Duodenal mucosa (tissue), 2 donors: ENCODE measurements at regions not wholly inside any gene's neighbourhood (a gene's known extent, or its start where the extent isn't known, plus 50 kb on each side); places are given as distances from the start of the nearest gene placed in this dataset.

Source experiments
- H3K27ac ChIP-seq: one replicate; pipeline ENCODE4 v1.7.0; 2013; ENCODE audit warnings: low read depth, low read length
- H3K27me3 ChIP-seq, 2 donors: one replicate each; pipeline ENCODE4 v1.7.0; 2013; ENCODE audit warnings: low read length in 2 of 2, control low read depth in 1 of 2; ENCODE audit not compliant: insufficient read depth in 2 of 2, control insufficient read depth in 1 of 2
- H3K36me3 ChIP-seq, 2 donors: one replicate each; pipeline ENCODE4 v1.7.0; 2013; ENCODE audit warnings: low read length in 2 of 2, control low read depth in 1 of 2; ENCODE audit not compliant: insufficient read depth in 2 of 2, control insufficient read depth in 1 of 2
- H3K4me1 ChIP-seq, 2 donors: one replicate each; pipeline ENCODE4 v1.7.0; 2013; ENCODE audit warnings: low read length in 2 of 2, control low read depth in 1 of 2; ENCODE audit not compliant: insufficient read depth in 2 of 2, control insufficient read depth in 1 of 2
- H3K4me3 ChIP-seq, 2 donors: one replicate each; pipeline ENCODE4 v1.7.0; 2013; ENCODE audit warnings: low read length in 2 of 2, low read depth in 1 of 2
- H3K9ac ChIP-seq, 2 donors: one replicate each; pipeline ENCODE4 v1.7.0; 2013; ENCODE audit warnings: low read length in 2 of 2, low read depth in 1 of 2
- H3K9me3 ChIP-seq, 2 donors: one replicate each; pipeline ENCODE4 v1.7.0; 2013; ENCODE audit warnings: low read length in 2 of 2, control low read depth in 1 of 2; ENCODE audit not compliant: control insufficient read depth in 1 of 2

- H3K9ac ChIP-seq: no peak overlapping the region
- no peaks in the 10 kb centered on the region for H3K36me3 ChIP-seq
- no peak overlapping the region for H3K4me3 ChIP-seq
- peaks cover 0 to 14% of the 10 kb centered on the region in 2 donors for H3K9me3 ChIP-seq
- H3K4me1 ChIP-seq: no peaks in the 10 kb centered on the region
- H3K27ac ChIP-seq: no peak overlapping the region
- H3K27me3 ChIP-seq: no peaks in the 10 kb centered on the region
Measured at GRCh38 chr10:130787243-130787642, 524.3 kb downstream of the TCERG1L start.

- no peak overlapping the region for H3K4me3 ChIP-seq
- H3K27me3 ChIP-seq: no peaks in the 10 kb centered on the region
- no peak overlapping the region for H3K27ac ChIP-seq
- no peak overlapping the region for H3K9ac ChIP-seq
- no peaks in the 10 kb centered on the region for H3K4me1 ChIP-seq
- H3K36me3 ChIP-seq: no peaks in the 10 kb centered on the region
- peaks cover 0 to 14% of the 10 kb centered on the region in 2 donors for H3K9me3 ChIP-seq
Measured at GRCh38 chr10:130787821-130788220, 523.7 kb downstream of the TCERG1L start.

GRCh38 chr10:130790339-130790738, 521.2 kb downstream of the TCERG1L start:
- Histone ChIP-seq H3K27me3 (no peaks in the 10 kb centered on the region), H3K36me3 (no peaks in the 10 kb centered on the region), H3K4me3 (no peak overlapping the region), H3K9me3 (peaks cover 0 to 14% of the 10 kb centered on the region in 2 donors), H3K27ac (no peak overlapping the region), H3K4me1 (no peaks in the 10 kb centered on the region), H3K9ac (no peak overlapping the region)

GRCh38 chr10:130792096-130792845, 519.2 kb downstream of the TCERG1L start:
- Histone ChIP-seq H3K27ac (no peak overlapping the region), H3K9me3 (peaks cover 0 to 14% of the 10 kb centered on the region in 2 donors), H3K4me3 (no peak overlapping the region), H3K4me1 (no peaks in the 10 kb centered on the region), H3K36me3 (no peaks in the 10 kb centered on the region), H3K27me3 (no peaks in the 10 kb centered on the region), H3K9ac (no peak overlapping the region)

GRCh38 chr10:130795819-130796218, 515.7 kb downstream of the TCERG1L start:
- no peaks in the 10 kb centered on the region for H3K27me3 ChIP-seq

GRCh38 chr10:130799532-130799931, 512.0 kb downstream of the TCERG1L start:
- H3K9me3 ChIP-seq: no peaks in the 10 kb centered on the region
- no peak overlapping the region for H3K9ac ChIP-seq
- H3K36me3 ChIP-seq: no peaks in the 10 kb centered on the region
- no peaks in the 10 kb centered on the region for H3K27me3 ChIP-seq
- no peak overlapping the region for H3K27ac ChIP-seq
- H3K4me3 ChIP-seq: no peak overlapping the region
- no peaks in the 10 kb centered on the region for H3K4me1 ChIP-seq

More at GRCh38 chr10:130795819-130796218, 515.7 kb downstream of the TCERG1L start:
- Histone ChIP-seq H3K4me1 (no peaks in the 10 kb centered on the region), H3K36me3 (no peaks in the 10 kb centered on the region), H3K9ac (no peak overlapping the region), H3K27ac (no peak overlapping the region), H3K9me3 (peaks cover 0 to 12% of the 10 kb centered on the region in 2 donors), H3K4me3 (no peak overlapping the region)

GRCh38 chr10:130800281-130800680, 511.2 kb downstream of the TCERG1L start:
- H3K4me3 ChIP-seq: no peak overlapping the region
- no peak overlapping the region for H3K9ac ChIP-seq
- no peaks in the 10 kb centered on the region for H3K36me3 ChIP-seq
- no peak overlapping the region for H3K27ac ChIP-seq
- no peaks in the 10 kb centered on the region for H3K9me3 ChIP-seq
- no peaks in the 10 kb centered on the region for H3K27me3 ChIP-seq
- no peaks in the 10 kb centered on the region for H3K4me1 ChIP-seq

- Histone ChIP-seq H3K9me3 (no peaks in the 10 kb centered on the region), H3K9ac (no peak overlapping the region), H3K4me1 (no peaks in the 10 kb centered on the region), H3K4me3 (no peak overlapping the region), H3K27ac (no peak overlapping the region), H3K36me3 (no peaks in the 10 kb centered on the region), H3K27me3 (no peaks in the 10 kb centered on the region)
Measured at GRCh38 chr10:130801276-130801675, 510.2 kb downstream of the TCERG1L start.

- H3K9ac ChIP-seq: no peak overlapping the region
- H3K27me3 ChIP-seq: no peaks in the 10 kb centered on the region
- H3K9me3 ChIP-seq: no peaks in the 10 kb centered on the region
- H3K27ac ChIP-seq: no peak overlapping the region
- H3K36me3 ChIP-seq: no peaks in the 10 kb centered on the region
- H3K4me1 ChIP-seq: no peaks in the 10 kb centered on the region
- H3K4me3 ChIP-seq: no peak overlapping the region
Measured at GRCh38 chr10:130801784-130802183, 509.7 kb downstream of the TCERG1L start.

- Histone ChIP-seq H3K4me1 (no peaks in the 10 kb centered on the region), H3K27me3 (no peaks in the 10 kb centered on the region), H3K36me3 (no peaks in the 10 kb centered on the region), H3K9me3 (no peaks in the 10 kb centered on the region), H3K4me3 (no peak overlapping the region), H3K27ac (no peak overlapping the region), H3K9ac (no peak overlapping the region)
Measured at GRCh38 chr10:130802301-130802700, 509.2 kb downstream of the TCERG1L start.
